ENCODE measurements at regions not wholly inside any gene's neighbourhood (a gene's known extent, or its start where the extent isn't known, plus 50 kb on each side); places are given as distances from the start of the nearest gene placed in this dataset.

GRCh38 chr22:47806894-47807293 is 1044.4 kb downstream of the TBC1D22A start:
- Histone ChIP-seq H3K4me3 (ENCODE audit: low read depth in 2 of 2, low read length in 2 of 2) (no peak overlapping the region), H3K9me3 (ENCODE audit: control insufficient read depth, insufficient read depth, low read depth, low read length) (no peaks in the 10 kb centered on the region), H3K4me1 (ENCODE audit: control insufficient read depth, insufficient read depth, low read length) (no peaks in the 10 kb centered on the region), H3K27ac (ENCODE audit: low read length) (no peak overlapping the region), H3K36me3 (ENCODE audit: control insufficient read depth, insufficient read depth, low read length) (no peaks in the 10 kb centered on the region), H3K27me3 (ENCODE audit: control insufficient read depth, insufficient read depth, low read length) (no peaks in the 10 kb centered on the region)
- ChIA-PET CTCF (no interaction called here), POLR2A (no interaction called here)
- no peak for TF ChIP-seq REST (IDR thresholded peaks at IDR 0.05; ENCODE audit: insufficient read depth in 1 of 2, low read depth in 2 of 2, low read length in 1 of 2)
- no peak for TF ChIP-seq CTCF (IDR thresholded peaks at IDR 0.05)
- TF ChIP-seq SIN3A (IDR thresholded peaks at IDR 0.05; ENCODE audit: borderline replicate concordance, insufficient read depth, low read depth, low read length) = no peak
- DNase-seq (ENCODE audit: low read depth, low spot score) (no peak), ATAC-seq (no peak)
- in situ Hi-C loops (cut with HindIII; ENCODE audit: low pct_unique_long_range_greater_than_20kb, low sequenced_read_pairs) (no loop called here), intact Hi-C loops (cut with micrococcal nuclease; ENCODE audit: unreplicated experiment) (no loop called here)
- BruUV-seq (replicated peaks) = no TSS peak

DNA sequence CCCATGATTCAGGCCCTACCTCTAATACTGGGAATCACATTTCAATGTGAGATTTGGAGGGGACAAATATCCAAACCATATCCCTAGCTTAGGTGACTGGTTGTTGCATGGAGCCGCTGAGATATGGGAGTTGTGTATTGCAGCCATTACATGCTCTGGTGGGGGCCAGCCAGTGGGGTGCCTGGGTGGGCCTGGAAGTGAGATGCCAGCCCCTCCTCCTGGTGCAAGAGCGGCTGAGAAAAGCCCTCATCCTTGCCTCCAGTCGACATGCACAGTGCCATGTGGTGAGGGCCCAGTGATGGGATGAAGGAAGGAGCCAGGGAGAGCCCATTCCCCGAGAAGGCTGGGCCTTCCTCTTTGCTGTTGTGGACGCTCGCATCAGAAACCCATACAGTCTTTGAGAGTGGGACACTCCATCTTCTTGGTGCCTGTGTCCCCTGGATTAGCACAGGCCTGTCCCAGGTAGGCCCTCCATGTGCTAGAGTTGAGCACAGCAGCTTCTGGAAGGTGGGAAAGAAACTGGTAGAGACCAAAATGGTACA is 1043.0 kb downstream of the TBC1D22A start:
- ATAC-seq = no peak
- DNase-seq (ENCODE audit: low read depth, low spot score) = no peak
- H3K4me1 ChIP-seq (ENCODE audit: control insufficient read depth, insufficient read depth, low read length) = no peaks in the 10 kb centered on the region
- no peak overlapping the region for H3K4me3 ChIP-seq (ENCODE audit: low read depth in 2 of 2, low read length in 2 of 2)
- intact Hi-C loops (cut with micrococcal nuclease; ENCODE audit: unreplicated experiment) (no loop called here), in situ Hi-C loops (cut with HindIII; ENCODE audit: low pct_unique_long_range_greater_than_20kb, low sequenced_read_pairs) (no loop called here)
- CTCF ChIA-PET = no interaction called here
- TF ChIP-seq SIN3A (IDR thresholded peaks at IDR 0.05; ENCODE audit: borderline replicate concordance, insufficient read depth, low read depth, low read length) = no peak
- no peak for TF ChIP-seq REST (IDR thresholded peaks at IDR 0.05; ENCODE audit: insufficient read depth in 1 of 2, low read depth in 2 of 2, low read length in 1 of 2)
- TF ChIP-seq TCF7L2 (IDR thresholded peaks at IDR 0.05; ENCODE audit: low read depth, low read length) = no peak
- TF ChIP-seq POLR2AphosphoS5 (IDR thresholded peaks at IDR 0.05; ENCODE audit: low read depth, low read length) = no peak
- no peak for TF ChIP-seq CTCF (IDR thresholded peaks at IDR 0.05)
- no peak overlapping the region for H3K27ac ChIP-seq (ENCODE audit: low read length)
- no peaks in the 10 kb centered on the region for H3K9me3 ChIP-seq (ENCODE audit: control insufficient read depth, insufficient read depth, low read depth, low read length)
- H3K27me3 ChIP-seq (ENCODE audit: control insufficient read depth, insufficient read depth, low read length) = no peaks in the 10 kb centered on the region
- POLR2A ChIA-PET = no interaction called here
- no peaks in the 10 kb centered on the region for H3K36me3 ChIP-seq (ENCODE audit: control insufficient read depth, insufficient read depth, low read length)
- no TSS peak for BruUV-seq (replicated peaks)

Measured in Panc1 (cell line).